Caki2 (cell line): ENCODE measurements at regions not wholly inside any gene's neighbourhood (a gene's known extent, or its start where the extent isn't known, plus 50 kb on each side); places are given as distances from the start of the nearest gene placed in this dataset.
"Not testable (repeated sequence)": the region's sequence is repeated elsewhere in the genome, so short reads cannot be mapped to it uniquely, and the experiment has no call there.

ENCODE experiments used
- DNase-seq: peaks from one replicate; pipeline ENCODE4 v3.0.0-alpha.2; 2015; ENCODE audit warnings: low read depth
- in situ Hi-C: cut with HindIII; loops from 2 replicates; pipeline ENCODE4 v1.10.0; 2016; ENCODE audit warnings: low sequenced_read_pairs, low pct_unique_long_range_greater_than_20kb, mixed read lengths

GRCh38 chr6:169111203-169111602 is 142.4 kb downstream of the THBS2 start:
- no peak for DNase-seq
- in situ Hi-C loops = no loop called here

- in situ Hi-C loops = no loop called here
- peak; percentile 78 for DNase-seq
Measured at GRCh38 chr6:169109411-169110220, 144.0 kb downstream of the THBS2 start.

DNA sequence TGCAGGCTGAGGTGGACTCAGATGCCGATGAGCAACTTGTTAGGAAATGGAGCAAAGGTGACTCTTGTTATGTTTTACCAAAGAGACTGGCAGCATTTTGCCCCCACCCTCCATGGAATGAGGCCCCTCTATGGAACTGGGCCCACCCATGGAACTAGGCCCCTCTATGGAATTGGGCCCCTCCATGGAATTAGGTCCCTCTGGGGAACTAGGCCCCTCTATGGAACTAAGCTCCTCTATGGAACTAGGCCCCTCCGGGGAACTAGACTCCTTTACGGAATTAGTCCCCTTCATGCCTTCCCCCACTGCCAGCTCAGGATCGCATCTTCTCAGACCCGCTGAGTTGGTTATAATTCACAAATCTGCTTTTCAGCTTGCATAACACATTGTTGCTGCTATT is 144.9 kb downstream of the THBS2 start:
- in situ Hi-C loops = no loop called here
- DNase-seq = no peak

- in situ Hi-C loops = no loop called here
- DNase-seq = no peak
Measured at GRCh38 chr6:169106176-169106575, 147.5 kb downstream of the THBS2 start.

GRCh38 chr6:169101981-169102380 is 151.7 kb downstream of the THBS2 start:
- no peak for DNase-seq
- in situ Hi-C loops = no loop called here

- in situ Hi-C loops = no loop called here
- no peak for DNase-seq
Measured at GRCh38 chr6:169101036-169101805, 152.4 kb downstream of the THBS2 start.

GRCh38 chr6:169099411-169100202 is 154.0 kb downstream of the THBS2 start:
- peak; percentile 47 for DNase-seq
- in situ Hi-C loops = no loop called here

GRCh38 chr6:169098651-169099050 is 155.0 kb downstream of the THBS2 start:
- in situ Hi-C loops = not testable (repeated sequence)

DNA sequence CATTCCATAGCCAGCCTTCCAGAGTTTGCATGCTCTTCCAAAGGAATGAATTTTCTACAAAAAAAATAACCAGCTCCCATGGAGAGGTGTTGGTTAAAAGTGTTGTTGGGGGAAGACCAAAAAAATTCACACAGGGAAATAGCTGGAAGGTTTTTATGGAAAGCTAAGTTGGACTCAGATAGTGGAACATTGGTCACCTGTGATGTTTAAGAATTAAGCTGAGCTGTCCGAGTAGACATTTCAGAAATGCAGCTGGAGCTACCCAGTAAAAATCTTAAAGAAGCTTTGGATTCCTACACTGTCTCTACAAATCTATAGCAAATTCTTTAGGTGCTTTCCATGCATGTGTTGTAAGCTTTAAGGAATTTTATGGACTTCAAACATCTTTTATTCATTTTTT is 155.5 kb downstream of the THBS2 start:
- no peak for DNase-seq
- in situ Hi-C loops = no loop called here

More at GRCh38 chr6:169098651-169099050, 155.0 kb downstream of the THBS2 start:
- DNase-seq = not testable (repeated sequence)

DNA sequence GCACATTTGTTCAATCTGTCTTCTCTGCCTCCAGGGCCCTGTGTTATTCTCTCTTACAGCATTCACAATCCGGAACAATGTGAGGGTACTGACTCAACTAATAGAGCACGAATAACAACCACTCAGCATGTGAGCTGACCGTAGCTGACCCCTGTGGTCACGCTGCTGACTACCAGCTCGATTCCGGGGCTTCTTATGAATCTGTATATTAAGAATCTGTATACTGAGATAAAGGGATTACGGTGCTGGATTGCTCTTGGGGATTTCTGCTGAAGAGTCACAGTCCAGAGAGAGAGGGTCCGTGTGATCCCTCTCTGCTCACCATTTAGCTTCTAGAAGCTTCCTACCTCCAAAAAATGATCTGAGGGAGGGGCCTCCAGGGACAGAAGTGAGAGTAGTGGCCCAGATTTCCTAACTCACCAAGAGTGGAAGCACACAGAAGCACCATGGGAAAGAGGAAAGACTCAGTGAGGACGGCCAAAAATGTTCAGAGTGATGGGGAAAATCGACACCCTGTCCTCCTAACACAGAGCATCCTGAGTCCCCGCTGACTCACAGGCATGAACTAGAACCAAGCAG is 156.2 kb downstream of the THBS2 start:
- in situ Hi-C loops = no loop called here
- DNase-seq = peak; percentile 78

DNA sequence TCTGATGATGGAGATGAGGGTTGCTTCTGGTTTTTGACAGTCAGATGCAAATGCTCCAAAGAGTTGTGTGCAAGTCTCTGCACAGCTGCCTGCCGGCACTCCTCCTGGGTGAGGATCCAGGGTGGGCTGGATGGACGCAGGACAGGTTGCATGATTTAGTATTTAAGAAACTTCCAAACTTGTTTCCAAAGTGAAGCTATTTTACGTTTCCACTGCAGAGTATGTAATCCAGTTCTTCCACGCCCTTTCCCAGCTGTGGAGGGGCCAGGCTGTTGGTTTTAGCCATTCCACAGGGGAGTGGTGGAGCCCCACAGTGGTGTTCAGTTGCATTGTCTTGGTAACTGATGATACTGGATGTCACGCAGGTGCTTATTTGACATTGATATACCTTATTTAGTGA is 157.3 kb downstream of the THBS2 start:
- DNase-seq = no peak
- in situ Hi-C loops = no loop called here

GRCh38 chr6:169095153-169095552 is 158.5 kb downstream of the THBS2 start:
- DNase-seq = no peak
- in situ Hi-C loops = no loop called here

GRCh38 chr6:169094552-169094950 is 159.1 kb downstream of the THBS2 start:
- in situ Hi-C loops = no loop called here
- no peak for DNase-seq

DNA sequence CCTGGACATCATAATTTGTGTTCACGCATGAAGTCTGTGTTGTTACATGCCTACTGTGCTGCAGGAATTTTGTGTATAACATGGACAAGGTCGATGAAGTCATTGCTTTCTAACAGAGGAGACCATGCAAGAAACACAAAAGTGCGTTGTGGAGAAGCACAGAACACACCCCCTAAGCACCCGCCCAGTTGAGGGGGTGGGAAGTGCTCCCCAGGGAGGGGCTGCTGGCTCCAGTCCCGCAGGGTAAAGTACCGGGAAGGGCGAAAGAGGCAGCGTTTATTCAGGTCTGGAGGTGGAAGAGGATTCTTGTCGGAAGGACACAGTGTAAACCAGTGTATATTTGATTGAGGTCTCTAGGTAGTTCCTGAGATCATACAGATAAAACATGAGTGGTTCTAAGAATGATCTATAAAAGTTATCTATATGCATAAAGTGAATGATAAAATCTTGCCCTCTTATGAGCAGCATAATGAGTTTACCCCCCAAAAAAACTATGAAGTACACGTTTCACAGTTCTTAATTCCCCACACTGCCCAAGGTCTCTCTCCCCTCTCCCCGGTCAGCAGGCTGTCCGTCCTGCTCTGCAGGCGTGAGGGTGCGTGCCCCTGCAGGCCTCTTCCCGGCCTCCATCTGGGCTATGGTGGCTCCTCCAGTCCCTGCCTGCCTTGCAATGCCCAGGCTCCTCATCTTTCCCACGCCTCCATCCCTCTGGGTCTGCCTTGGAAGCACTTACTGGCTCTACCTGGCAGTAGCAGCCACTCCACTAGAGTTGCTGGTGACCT is 159.7 kb downstream of the THBS2 start:
- DNase-seq = no peak
- in situ Hi-C loops = no loop called here

GRCh38 chr6:169093066-169093723 is 160.5 kb downstream of the THBS2 start:
- in situ Hi-C loops = no loop called here

DNA sequence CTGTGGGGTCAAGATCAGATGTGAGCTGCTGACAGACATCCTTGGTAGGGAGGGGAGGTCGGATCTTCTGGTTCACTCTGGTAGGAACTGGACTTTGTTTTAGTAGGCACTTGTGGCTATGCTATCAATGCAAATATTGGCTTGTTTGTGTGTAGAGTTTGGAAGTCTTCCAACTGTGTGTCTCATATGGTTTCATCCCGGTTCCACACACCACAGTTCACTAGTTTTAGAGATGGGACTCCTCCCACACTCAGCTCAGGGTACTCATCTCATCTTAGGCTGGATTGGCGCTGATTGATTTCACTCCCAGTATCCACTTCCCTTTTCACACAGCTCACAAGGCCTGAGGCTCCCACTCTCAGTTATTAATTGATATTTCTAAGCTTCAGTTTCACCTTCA is 161.3 kb downstream of the THBS2 start:
- no peak for DNase-seq
- in situ Hi-C loops = no loop called here

More at GRCh38 chr6:169093066-169093723, 160.5 kb downstream of the THBS2 start:
- no peak for DNase-seq

DNA sequence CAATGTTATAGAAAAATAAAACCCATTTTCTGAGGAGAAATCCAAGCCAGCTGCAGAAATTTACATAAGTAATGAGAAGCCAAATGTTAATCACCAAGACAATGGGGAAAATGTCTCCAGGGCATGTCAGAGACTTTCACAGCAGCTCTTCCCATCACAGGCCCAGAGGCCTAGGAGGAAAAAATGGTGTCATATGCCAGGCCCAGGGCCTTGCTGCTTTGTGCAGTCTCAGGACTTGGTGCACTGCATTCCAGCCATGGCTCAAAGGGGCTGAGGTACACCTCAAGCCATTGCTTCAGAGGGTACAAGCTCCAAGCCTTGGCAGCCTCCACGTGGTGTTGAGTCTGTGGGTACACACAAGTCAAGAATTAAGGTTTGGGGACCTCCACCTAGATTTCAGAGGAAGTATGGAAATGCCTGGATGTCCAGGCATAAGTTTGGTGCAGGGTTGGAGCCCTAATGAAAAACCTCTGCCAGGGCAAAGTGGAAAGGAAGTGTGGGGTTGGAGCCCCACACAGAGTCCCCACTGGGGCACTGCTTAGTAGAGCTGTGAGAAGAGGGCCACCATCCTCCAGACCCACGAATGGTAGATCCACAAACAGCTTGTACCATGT is 163.0 kb downstream of the THBS2 start:
- in situ Hi-C loops, DNase-seq: not testable (repeated sequence)
